DND-41 (cell line): ENCODE measurements at regions not wholly inside any gene's neighbourhood (a gene's known extent, or its start where the extent isn't known, plus 50 kb on each side); places are given as distances from the start of the nearest gene placed in this dataset.

Experiments
- ATAC-seq: fragments of 200-7000 bp; cut with Tn5 transposase; 3 replicates; pipeline ENCODE4 v1.9.1; 2021; ENCODE audit warnings: low read depth; ENCODE audit not compliant: insufficient read depth
- DNase-seq: peaks from one replicate; pipeline ENCODE4 v3.0.0-alpha.2; 2020
- H2AFZ ChIP-seq: 2 replicates; pipeline ENCODE4 v1.6.0; 2012; ENCODE audit warnings: low read depth, low read length
- H3K27ac ChIP-seq: 2 replicates; pipeline ENCODE4 v1.5.1; 2012; ENCODE audit warnings: low read length, inconsistent platforms
- H3K27me3 ChIP-seq: fragments of 200-600 bp; sonication (generic); 2 replicates; pipeline ENCODE4 v1.6.0; 2012; ENCODE audit warnings: low read length, mild to moderate bottlenecking, inconsistent platforms; ENCODE audit not compliant: insufficient read depth, poor library complexity
- H3K36me3 ChIP-seq: 2 replicates; pipeline ENCODE4 v1.5.1; 2012; ENCODE audit warnings: low read length, inconsistent platforms; ENCODE audit not compliant: insufficient read depth
- H3K4me1 ChIP-seq: 2 replicates; pipeline ENCODE4 v1.5.1; 2012; ENCODE audit warnings: mild to moderate bottlenecking, low read length; ENCODE audit not compliant: insufficient read depth
- H3K4me2 ChIP-seq: 2 replicates; pipeline ENCODE4 v1.6.0; 2012; ENCODE audit warnings: mild to moderate bottlenecking, moderate library complexity, low read length, inconsistent platforms; ENCODE audit not compliant: insufficient read depth
- H3K4me3 ChIP-seq, 2 experiments: fragments of 200-600 bp in 1 of 2; shearing (Covaris generic) in 1 of 2; 2 replicates each; pipeline ENCODE4 v1.5.1; 2012 to 2016; ENCODE audit warnings: inconsistent platforms in 2 of 2, low read length in 2 of 2, mild to moderate bottlenecking in 2 of 2, low read depth in 1 of 2, moderate library complexity in 1 of 2
- H3K79me2 ChIP-seq: 2 replicates; pipeline ENCODE4 v1.6.0; 2012; ENCODE audit warnings: low read length, inconsistent platforms; ENCODE audit not compliant: insufficient read depth
- H3K9ac ChIP-seq: 2 replicates; pipeline ENCODE4 v1.6.0; 2012; ENCODE audit warnings: low read depth, mild to moderate bottlenecking, inconsistent platforms, low read length, moderate library complexity
- H3K9me3 ChIP-seq: 2 replicates; pipeline ENCODE4 v1.5.1; 2012; ENCODE audit warnings: low read length, moderate library complexity, mild to moderate bottlenecking, inconsistent platforms; ENCODE audit not compliant: insufficient read depth, severe bottlenecking
- H4K20me1 ChIP-seq: 2 replicates; pipeline ENCODE4 v1.6.0; 2012; ENCODE audit warnings: low read length; ENCODE audit not compliant: insufficient read depth
- CTCF ChIP-seq: IDR thresholded peaks from 2 replicates; pipeline ENCODE4 v1.5.1; 2012; ENCODE audit warnings: borderline replicate concordance, low read length, moderate library complexity, mild to moderate bottlenecking; ENCODE audit not compliant: poor library complexity, severe bottlenecking; ENCODE audit errors: extremely low read depth
- EZH2 ChIP-seq: IDR thresholded peaks from 3 replicates; pipeline ENCODE4 v1.6.1; 2012; ENCODE audit warnings: borderline replicate concordance, low read depth, mild to moderate bottlenecking, moderate library complexity, low read length, inconsistent platforms; ENCODE audit not compliant: severe bottlenecking

- Histone ChIP-seq H3K4me1 (no peaks in the 10 kb centered on the region), H3K36me3 (no peaks in the 10 kb centered on the region), H3K4me3 (no peak overlapping the region), H3K9ac (no peak overlapping the region), H3K4me2 (no peak overlapping the region), H3K27me3 (peaks cover 5% of the 10 kb centered on the region), H2AFZ (no peak overlapping the region), H3K9me3 (no peaks in the 10 kb centered on the region), H3K27ac (no peak overlapping the region), H3K79me2 (no peaks in the 10 kb centered on the region), H4K20me1 (no peaks in the 10 kb centered on the region)
- DNase-seq (no peak), ATAC-seq (no peak)
- TF ChIP-seq CTCF, result no peak
- TF ChIP-seq EZH2, result no peak
Measured at GRCh38 chr19:30865511-30865910, 483.7 kb downstream of the TSHZ3 start.

- H3K4me1 ChIP-seq, result no peaks in the 10 kb centered on the region
- no peak for ATAC-seq
- TF ChIP-seq EZH2 (no peak), CTCF (no peak)
- no peak overlapping the region for H3K9ac ChIP-seq
- H3K79me2 ChIP-seq, result no peaks in the 10 kb centered on the region
- no peaks in the 10 kb centered on the region for H4K20me1 ChIP-seq
- H3K27me3 ChIP-seq, result peaks cover 5% of the 10 kb centered on the region
- no peak overlapping the region for H2AFZ ChIP-seq
- H3K4me3 ChIP-seq, result no peak overlapping the region
- DNase-seq, result no peak
- H3K9me3 ChIP-seq, result no peaks in the 10 kb centered on the region
- no peaks in the 10 kb centered on the region for H3K36me3 ChIP-seq
- no peak overlapping the region for H3K27ac ChIP-seq
- H3K4me2 ChIP-seq, result no peak overlapping the region
Measured at GRCh38 chr19:30864391-30865215, 484.6 kb downstream of the TSHZ3 start.

GRCh38 chr19:30862876-30863275, 486.4 kb downstream of the TSHZ3 start:
- no peak overlapping the region for H3K9ac ChIP-seq
- no peak for DNase-seq
- TF ChIP-seq CTCF, result no peak
- no peak for TF ChIP-seq EZH2

GRCh38 chr19:30861919-30862318, 487.3 kb downstream of the TSHZ3 start:
- ATAC-seq, result no peak
- H3K4me1 ChIP-seq, result no peaks in the 10 kb centered on the region
- no peaks in the 10 kb centered on the region for H3K79me2 ChIP-seq
- no peaks in the 10 kb centered on the region for H3K9me3 ChIP-seq
- H3K9ac ChIP-seq, result no peak overlapping the region
- TF ChIP-seq EZH2 (no peak), CTCF (no peak)
- no peak for DNase-seq
- no peak overlapping the region for H3K27ac ChIP-seq
- no peaks in the 10 kb centered on the region for H4K20me1 ChIP-seq
- no peaks in the 10 kb centered on the region for H3K36me3 ChIP-seq
- no peak overlapping the region for H3K4me2 ChIP-seq
- H2AFZ ChIP-seq, result no peak overlapping the region
- no peak overlapping the region for H3K4me3 ChIP-seq
- H3K27me3 ChIP-seq, result peaks cover 5% of the 10 kb centered on the region

More at GRCh38 chr19:30862876-30863275, 486.4 kb downstream of the TSHZ3 start:
- Histone ChIP-seq H3K4me3 (no peak overlapping the region), H3K36me3 (no peaks in the 10 kb centered on the region), H3K4me1 (no peaks in the 10 kb centered on the region), H2AFZ (no peak overlapping the region), H3K4me2 (no peak overlapping the region), H3K27ac (no peak overlapping the region), H3K79me2 (no peaks in the 10 kb centered on the region), H4K20me1 (no peaks in the 10 kb centered on the region), H3K9me3 (no peaks in the 10 kb centered on the region), H3K27me3 (peaks cover 5% of the 10 kb centered on the region)
- ATAC-seq, result no peak
